Sigmoid colon (tissue), 4 donors: ENCODE measurements at regions not wholly inside any gene's neighbourhood (a gene's known extent, or its start where the extent isn't known, plus 50 kb on each side); places are given as distances from the start of the nearest gene placed in this dataset.

Experiments
- CTCF ChIP-seq, 4 experiments: fragments of 450-650 bp in 3 of 4; fragments of 200-600 bp in 1 of 4; IDR thresholded peaks; one replicate each; pipeline ENCODE4 v1.5.1; 2016 to 2019; ENCODE audit warnings: antibody characterized with exemption in 4 of 4, mild to moderate bottlenecking in 3 of 4, moderate library complexity in 2 of 4
- POLR2AphosphoS5 ChIP-seq, 4 donors: sonication (generic); formaldehyde crosslinking; IDR thresholded peaks; one replicate each; pipeline ENCODE4 v1.6.1; 2017; ENCODE audit warnings: antibody characterized with exemption in 4 of 4

DNA sequence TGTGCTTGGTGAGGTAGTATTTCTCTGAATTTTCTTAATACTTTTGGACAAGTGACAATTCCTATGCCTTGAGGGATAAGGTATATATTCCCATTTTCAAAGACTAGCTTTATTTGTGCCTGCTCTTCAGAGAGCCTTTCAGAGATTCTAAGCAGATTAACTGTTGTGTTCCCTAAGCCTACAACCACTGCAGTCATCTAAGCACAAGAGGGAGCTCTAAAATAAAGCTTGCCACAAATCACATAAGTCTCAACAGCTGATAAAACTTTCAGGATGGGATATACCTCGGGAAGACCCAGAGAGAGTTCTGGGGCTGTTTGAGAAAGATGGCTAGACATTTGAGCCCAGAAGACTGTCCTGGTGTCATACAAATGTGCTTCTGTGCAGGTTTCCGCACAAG lies 157.3 kb downstream of the CYLC2 start:
- TF ChIP-seq CTCF (IDR thresholded peaks at IDR 0.05) (no peak), POLR2AphosphoS5 (IDR thresholded peaks at IDR 0.05) (no peak)
